BJ (cell line): ENCODE measurements at regions not wholly inside any gene's neighbourhood (a gene's known extent, or its start where the extent isn't known, plus 50 kb on each side); places are given as distances from the start of the nearest gene placed in this dataset.

ENCODE experiments used
- CTCF ChIA-PET: fragments of 350-600 bp; formaldehyde crosslinking; extraction: SDS; loops from one replicate; lab custom pipeline; 2021; ENCODE audit warnings: antibody characterized with exemption, inconsistent platforms; lab: Yijun Ruan, JAX
- POLR2A ChIA-PET: fragments of 300-600 bp; sonication (Branson Sonifier 250); formaldehyde crosslinking; extraction: SDS; loops from one replicate; lab custom pipeline; 2021; ENCODE audit warnings: antibody characterized with exemption; lab: Charles Lee
- DNase-seq: peaks from one replicate; pipeline ENCODE4 v3.0.0-alpha.2; 2011; ENCODE audit warnings: low read depth
- H3K27me3 ChIP-seq: 2 replicates; pipeline ENCODE4 v1.6.0; 2011; ENCODE audit warnings: low read length; ENCODE audit not compliant: control insufficient read depth, insufficient read depth
- H3K36me3 ChIP-seq: 2 replicates; pipeline ENCODE4 v1.5.1; 2011; ENCODE audit warnings: low read length; ENCODE audit not compliant: control insufficient read depth, insufficient read depth
- H3K4me3 ChIP-seq: 2 replicates; pipeline ENCODE4 v1.5.1; 2011; ENCODE audit warnings: low read depth, mild to moderate bottlenecking, control low read depth, low read length
- CTCF ChIP-seq: IDR thresholded peaks from 2 replicates; pipeline ENCODE4 v1.5.1; 2011; ENCODE audit warnings: low read depth, mild to moderate bottlenecking, control low read depth, inconsistent platforms, low read length, moderate library complexity; ENCODE audit not compliant: insufficient read depth

- DNase-seq = no peak
- H3K4me3 ChIP-seq = no peak overlapping the region
- CTCF ChIA-PET = interaction anchor here (1.3 kb wide), 1 partner anchor 143 kb away, joined by 3 read pairs; no protein-coding TSS in a partner anchor
- TF ChIP-seq CTCF = no peak
- H3K27me3 ChIP-seq = 0 out of 2 replicates have a peak, but pooled peaks cover 4% of the 10 kb centered on the region
- no peaks in the 10 kb centered on the region for H3K36me3 ChIP-seq
- POLR2A ChIA-PET = no interaction called here
Measured at GRCh38 chr18:55092166-55092565, 132.9 kb upstream of the CCDC68 start.

GRCh38 chr18:55090564-55091188 is 131.4 kb upstream of the CCDC68 start:
- H3K27me3 ChIP-seq = 0 out of 2 replicates have a peak, but pooled peaks cover 8% of the 10 kb centered on the region
- no peak for TF ChIP-seq CTCF
- H3K4me3 ChIP-seq = no peak overlapping the region
- CTCF ChIA-PET = interaction anchor here (1.3 kb wide), 1 partner anchor 145 kb away, joined by 3 read pairs; no protein-coding TSS in a partner anchor
- H3K36me3 ChIP-seq = no peaks in the 10 kb centered on the region
- POLR2A ChIA-PET = no interaction called here
- DNase-seq = no peak

- CTCF ChIA-PET = no interaction called here
- Histone ChIP-seq H3K36me3 (no peaks in the 10 kb centered on the region), H3K4me3 (no peak overlapping the region), H3K27me3 (peaks cover 8% of the 10 kb centered on the region; the same call in 1 of the 2 replicates)
- DNase-seq = no peak
- TF ChIP-seq CTCF = no peak
- POLR2A ChIA-PET = no interaction called here
Measured at GRCh38 chr18:55089610-55090009, 130.3 kb upstream of the CCDC68 start.

GRCh38 chr18:55088561-55088960 is 129.3 kb upstream of the CCDC68 start:
- TF ChIP-seq CTCF = no peak
- Histone ChIP-seq H3K4me3 (no peak overlapping the region), H3K36me3 (no peaks in the 10 kb centered on the region), H3K27me3 (peaks cover 8% of the 10 kb centered on the region)
- CTCF ChIA-PET = interaction anchor here (0.6 kb wide), 1 partner anchor 28 kb away, joined by 3 read pairs; no protein-coding TSS in a partner anchor
- POLR2A ChIA-PET = no interaction called here
- no peak for DNase-seq

- CTCF ChIA-PET = interaction anchor here (0.6 kb wide), 1 partner anchor 29 kb away, joined by 3 read pairs; no protein-coding TSS in a partner anchor
- no peak overlapping the region for H3K4me3 ChIP-seq
- POLR2A ChIA-PET = no interaction called here
- TF ChIP-seq CTCF = no peak
- no peak for DNase-seq
- peaks cover 8% of the 10 kb centered on the region for H3K27me3 ChIP-seq
- H3K36me3 ChIP-seq = no peaks in the 10 kb centered on the region
Measured at GRCh38 chr18:55088000-55088401, 128.7 kb upstream of the CCDC68 start.
